ENCODE measurements at regions not wholly inside any gene's neighbourhood (a gene's known extent, or its start where the extent isn't known, plus 50 kb on each side); places are given as distances from the start of the nearest gene placed in this dataset.

DNA sequence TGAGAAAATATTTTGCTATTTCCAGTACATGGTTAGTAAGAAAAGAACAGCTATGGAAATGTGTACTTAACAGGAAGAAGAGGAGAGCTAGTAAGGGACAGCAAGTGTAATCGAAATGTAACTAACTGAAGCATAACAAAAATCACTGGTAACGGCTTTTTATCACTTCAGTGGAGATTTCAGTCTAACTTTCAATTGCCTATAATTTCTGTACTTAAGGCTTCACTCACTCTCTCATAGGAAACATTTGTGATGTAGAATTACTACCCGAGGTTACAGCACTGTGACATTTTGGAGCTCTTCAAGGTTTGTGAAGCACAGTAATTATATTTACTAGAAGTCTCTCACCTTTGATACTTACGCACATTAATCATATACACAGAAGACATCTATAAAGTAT is 1119.1 kb downstream of the AMY1C start:
- DNase-seq (ENCODE audit: low spot score): peak; percentile 5
- H4K20me1 ChIP-seq (ENCODE audit: insufficient read depth, low read length): no peaks in the 10 kb centered on the region
- peaks cover 5% of the 10 kb centered on the region for H3K4me1 ChIP-seq (ENCODE audit: insufficient read depth, low read length, poor library complexity, severe bottlenecking)
- H3K27ac ChIP-seq (ENCODE audit: low read depth, low read length, poor library complexity, severe bottlenecking): peak overlapping the region; percentile 12
- H3K4me3 ChIP-seq (ENCODE audit: low read depth, low read length, poor library complexity, severe bottlenecking): no peak overlapping the region
- no peaks in the 10 kb centered on the region for H3K79me2 ChIP-seq (ENCODE audit: insufficient read depth, low read depth, low read length)
- no peaks in the 10 kb centered on the region for H3K36me3 ChIP-seq (ENCODE audit: insufficient read depth, low read length)
- CTCF ChIA-PET (ENCODE audit: unreplicated experiment): no interaction called here
- no peaks in the 10 kb centered on the region for H3K9me2 ChIP-seq (ENCODE audit: insufficient read depth, low read length)
- no peaks in the 10 kb centered on the region for H3K9me3 ChIP-seq (ENCODE audit: low read length)
- POLR2A ChIA-PET: no interaction called here
- intact Hi-C loops (cut with micrococcal nuclease; ENCODE audit: unreplicated experiment): no loop called here
- BruUV-seq (replicated peaks): no TSS peak
- H3K4me2 ChIP-seq (ENCODE audit: low read length): peak overlapping the region; percentile 5; the same call in 1 of the 2 replicates
- TF ChIP-seq, protein P1, sequence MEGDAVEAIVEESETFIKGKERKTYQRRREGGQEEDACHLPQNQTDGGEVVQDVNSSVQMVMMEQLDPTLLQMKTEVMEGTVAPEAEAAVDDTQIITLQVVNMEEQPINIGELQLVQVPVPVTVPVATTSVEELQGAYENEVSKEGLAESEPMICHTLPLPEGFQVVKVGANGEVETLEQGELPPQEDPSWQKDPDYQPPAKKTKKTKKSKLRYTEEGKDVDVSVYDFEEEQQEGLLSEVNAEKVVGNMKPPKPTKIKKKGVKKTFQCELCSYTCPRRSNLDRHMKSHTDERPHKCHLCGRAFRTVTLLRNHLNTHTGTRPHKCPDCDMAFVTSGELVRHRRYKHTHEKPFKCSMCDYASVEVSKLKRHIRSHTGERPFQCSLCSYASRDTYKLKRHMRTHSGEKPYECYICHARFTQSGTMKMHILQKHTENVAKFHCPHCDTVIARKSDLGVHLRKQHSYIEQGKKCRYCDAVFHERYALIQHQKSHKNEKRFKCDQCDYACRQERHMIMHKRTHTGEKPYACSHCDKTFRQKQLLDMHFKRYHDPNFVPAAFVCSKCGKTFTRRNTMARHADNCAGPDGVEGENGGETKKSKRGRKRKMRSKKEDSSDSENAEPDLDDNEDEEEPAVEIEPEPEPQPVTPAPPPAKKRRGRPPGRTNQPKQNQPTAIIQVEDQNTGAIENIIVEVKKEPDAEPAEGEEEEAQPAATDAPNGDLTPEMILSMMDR (conservative IDR thresholded peaks at IDR 0.05; ENCODE audit: low read length): no peak
- TF ChIP-seq EZH2phosphoT487 (IDR thresholded peaks at IDR 0.05; ENCODE audit: borderline replicate concordance, low read depth, low read length): no peak
- peak overlapping the region; percentile 81 for H2AFZ ChIP-seq (ENCODE audit: low read length)

DNA sequence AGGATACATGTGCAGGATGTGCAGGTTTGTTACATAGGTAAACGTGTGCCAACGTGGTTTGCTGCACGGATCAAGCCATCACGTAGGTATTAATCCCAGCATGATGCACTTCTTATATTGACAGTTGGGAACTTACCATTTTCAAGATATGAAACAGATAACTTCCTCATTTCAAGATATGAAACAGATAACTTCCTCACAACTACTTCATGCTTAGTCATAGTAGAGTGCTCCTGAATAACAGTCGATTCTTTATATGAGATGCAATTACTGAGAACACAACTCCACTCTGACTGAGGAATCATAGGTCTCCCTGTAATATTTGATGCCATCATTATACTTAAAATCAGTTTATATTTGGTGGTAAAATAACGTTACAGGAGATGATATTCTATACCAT is 1124.3 kb downstream of the AMY1C start:
- Histone ChIP-seq H4K20me1 (ENCODE audit: insufficient read depth, low read length) (no peaks in the 10 kb centered on the region), H3K9me3 (ENCODE audit: low read length) (no peaks in the 10 kb centered on the region), H3K27ac (ENCODE audit: low read depth, low read length, poor library complexity, severe bottlenecking) (no peak overlapping the region), H3K36me3 (ENCODE audit: insufficient read depth, low read length) (no peaks in the 10 kb centered on the region), H3K9me2 (ENCODE audit: insufficient read depth, low read length) (no peaks in the 10 kb centered on the region), H3K79me2 (ENCODE audit: insufficient read depth, low read depth, low read length) (no peaks in the 10 kb centered on the region), H3K4me2 (ENCODE audit: low read length) (no peak overlapping the region), H2AFZ (ENCODE audit: low read length) (no peak overlapping the region), H3K4me3 (ENCODE audit: low read depth, low read length, poor library complexity, severe bottlenecking) (no peak overlapping the region), H3K4me1 (ENCODE audit: insufficient read depth, low read length, poor library complexity, severe bottlenecking) (no peaks in the 10 kb centered on the region)
- no peak for DNase-seq (ENCODE audit: low spot score)
- TF ChIP-seq, protein P1 (conservative IDR thresholded peaks at IDR 0.05; ENCODE audit: low read length): no peak
- TF ChIP-seq EZH2phosphoT487 (IDR thresholded peaks at IDR 0.05; ENCODE audit: borderline replicate concordance, low read depth, low read length): no peak
- CTCF ChIA-PET (ENCODE audit: unreplicated experiment): no interaction called here
- no TSS peak for BruUV-seq (replicated peaks)
- intact Hi-C loops (cut with micrococcal nuclease; ENCODE audit: unreplicated experiment): no loop called here
- POLR2A ChIA-PET: no interaction called here

DNA sequence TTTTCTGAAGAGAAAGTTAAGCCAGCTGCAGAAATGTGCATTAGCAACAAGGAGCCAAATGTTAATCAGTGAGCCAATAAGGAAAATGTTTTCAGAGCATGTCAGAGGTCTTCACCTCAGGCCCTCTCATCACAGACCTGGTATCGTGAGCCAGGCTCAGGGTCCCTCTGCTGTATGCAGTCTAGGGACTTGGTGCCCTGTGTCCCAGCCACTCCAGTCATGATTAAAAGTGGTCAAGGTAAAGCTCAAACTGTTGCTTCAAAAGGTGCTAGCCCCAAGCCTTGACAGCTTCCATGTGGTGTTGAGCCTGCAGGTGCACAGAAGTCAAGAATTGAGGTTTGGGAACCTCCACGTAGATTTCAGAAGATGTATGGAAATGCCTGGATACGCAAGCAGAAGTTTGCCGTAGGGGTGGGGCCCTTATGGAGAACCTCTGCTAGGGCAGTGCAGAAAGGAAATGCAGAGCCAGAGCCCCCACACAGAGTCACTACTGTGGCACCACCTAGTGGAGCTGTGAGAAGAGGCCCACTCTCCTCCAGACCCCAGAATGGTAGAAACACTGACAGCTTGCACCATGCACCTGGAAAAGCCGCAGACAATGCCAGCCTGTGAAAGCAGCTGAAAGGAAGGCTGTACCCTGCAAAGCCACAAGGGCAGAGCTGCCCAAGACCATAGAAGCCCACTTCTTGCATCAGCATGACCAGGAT is 1128.7 kb downstream of the AMY1C start:
- CTCF ChIA-PET (ENCODE audit: unreplicated experiment): no interaction called here
- Histone ChIP-seq H3K9me2 (ENCODE audit: insufficient read depth, low read length) (no peaks in the 10 kb centered on the region), H3K4me2 (ENCODE audit: low read length) (no peak overlapping the region), H3K4me3 (ENCODE audit: low read depth, low read length, poor library complexity, severe bottlenecking) (no peak overlapping the region), H3K36me3 (ENCODE audit: insufficient read depth, low read length) (no peaks in the 10 kb centered on the region), H4K20me1 (ENCODE audit: insufficient read depth, low read length) (no peaks in the 10 kb centered on the region), H3K9me3 (ENCODE audit: low read length) (no peaks in the 10 kb centered on the region), H2AFZ (ENCODE audit: low read length) (peak overlapping the region; percentile 87; the same call in 1 of the 2 replicates), H3K79me2 (ENCODE audit: insufficient read depth, low read depth, low read length) (no peaks in the 10 kb centered on the region), H3K4me1 (ENCODE audit: insufficient read depth, low read length, poor library complexity, severe bottlenecking) (no peaks in the 10 kb centered on the region), H3K27ac (ENCODE audit: low read depth, low read length, poor library complexity, severe bottlenecking) (no peak overlapping the region)
- peak; percentile 48 for DNase-seq (ENCODE audit: low spot score)
- BruUV-seq (replicated peaks): no TSS peak
- intact Hi-C loops (cut with micrococcal nuclease; ENCODE audit: unreplicated experiment): loop anchor here (1.0 kb wide), 1 partner anchor 230 kb away; no protein-coding TSS in a partner anchor
- POLR2A ChIA-PET: no interaction called here
- no peak for TF ChIP-seq EZH2phosphoT487 (IDR thresholded peaks at IDR 0.05; ENCODE audit: borderline replicate concordance, low read depth, low read length)
- TF ChIP-seq, protein P1 (conservative IDR thresholded peaks at IDR 0.05; ENCODE audit: low read length): peak; percentile 54; the same call in 1 of the 2 replicates

All from OCI-LY7 (cell line).